Heart left ventricle (tissue), 13 donors: ENCODE measurements at regions not wholly inside any gene's neighbourhood (a gene's known extent, or its start where the extent isn't known, plus 50 kb on each side); places are given as distances from the start of the nearest gene placed in this dataset.

ENCODE experiments used
- POLR2A ChIP-seq, 2 donors: fragments of 450-650 bp; IDR thresholded peaks; one replicate each; pipeline ENCODE4 v1.6.1; 2017; ENCODE audit warnings: antibody characterized with exemption in 2 of 2, mild to moderate bottlenecking in 2 of 2, moderate library complexity in 2 of 2
- TF ChIP-seq, protein P1 (sequence below), 12 donors: fragments of 200-600 bp; sonication (generic) in 4 of 12; IDR thresholded peaks; one replicate each; pipeline versions ENCODE4 v1.5.0 to v1.8.0; 2018 to 2022; ENCODE audit warnings: antibody characterized with exemption in 12 of 12, mild to moderate bottlenecking in 5 of 12
- donor health status: ischemic (EF 13 %, LVEDD 7.1; RV severe dilation, severe dysfunction).
- donor health status: DM: no; HTN: yes; CAD: no.
- donor health status: DM: no; HTN: no; CAD: no.
- donor health status: ischemic (EF 25% LVEDD 6.9; RV normal size, moderate dysfunction).
- donor health status: ischemic (EF 25% LVEDD 5.7; RV mildly dilated, moderate dysfunction).
- donor health status: ischemic (EF 35%, LVEDD 5.7; RV mildly dilated, moderate dysfunction).
- donor health status: nonischemic (EF 11% LVEDD 7.7; RV severe dilation, severe dysfunction).
- donor health status: DM: yes; HTN: yes; CAD: no.
- donor health status: PGD.
- donor health status: ischemic (EF 29% LVEDD 5.4; RV normal size, mild dysfunction).
- donor health status: nonischemic (EF 23%, LVEDD 6.1; RV moderate dilation, normal function).

DNA sequence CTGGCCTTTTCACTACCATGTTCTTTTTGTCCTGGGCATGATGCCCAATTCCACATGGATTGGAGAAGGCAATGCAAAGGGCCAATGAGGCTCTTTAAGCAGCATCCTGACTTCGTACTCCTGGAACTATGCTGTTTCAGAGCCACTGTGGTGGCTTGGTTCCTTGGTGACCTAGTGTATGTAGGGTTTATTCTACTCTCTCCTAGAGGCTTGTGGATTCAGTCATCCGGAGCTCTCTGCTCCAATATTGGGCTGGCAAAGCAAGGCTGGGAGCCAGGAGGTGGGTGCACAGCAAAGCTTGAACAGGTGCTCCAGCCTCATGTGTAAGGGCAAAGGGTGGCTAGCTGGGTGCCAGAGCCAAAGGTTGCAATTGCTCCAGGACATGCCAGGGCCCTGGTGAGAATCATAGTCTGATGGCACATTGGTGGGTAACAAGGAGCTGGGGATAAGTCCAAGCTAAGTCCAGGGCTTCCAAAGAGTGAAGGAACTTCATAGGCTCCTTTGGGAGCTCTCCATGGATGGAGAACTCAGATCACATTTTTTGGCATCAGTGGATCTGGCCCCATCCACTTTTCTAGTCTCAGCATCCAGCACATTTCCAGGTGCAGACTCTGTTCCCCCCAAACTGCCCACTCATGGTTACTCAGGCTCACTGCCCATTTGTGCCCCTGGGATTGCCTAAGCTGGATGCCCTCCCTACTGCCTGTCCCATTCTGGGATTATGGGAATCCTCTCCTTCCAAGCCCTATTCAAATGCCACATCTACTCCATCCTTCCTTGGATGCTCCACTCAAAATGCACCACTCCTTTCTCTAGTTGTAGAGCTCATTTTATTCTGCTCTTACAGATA is 253.9 kb downstream of the EMP1 start:
- TF ChIP-seq, protein P1, sequence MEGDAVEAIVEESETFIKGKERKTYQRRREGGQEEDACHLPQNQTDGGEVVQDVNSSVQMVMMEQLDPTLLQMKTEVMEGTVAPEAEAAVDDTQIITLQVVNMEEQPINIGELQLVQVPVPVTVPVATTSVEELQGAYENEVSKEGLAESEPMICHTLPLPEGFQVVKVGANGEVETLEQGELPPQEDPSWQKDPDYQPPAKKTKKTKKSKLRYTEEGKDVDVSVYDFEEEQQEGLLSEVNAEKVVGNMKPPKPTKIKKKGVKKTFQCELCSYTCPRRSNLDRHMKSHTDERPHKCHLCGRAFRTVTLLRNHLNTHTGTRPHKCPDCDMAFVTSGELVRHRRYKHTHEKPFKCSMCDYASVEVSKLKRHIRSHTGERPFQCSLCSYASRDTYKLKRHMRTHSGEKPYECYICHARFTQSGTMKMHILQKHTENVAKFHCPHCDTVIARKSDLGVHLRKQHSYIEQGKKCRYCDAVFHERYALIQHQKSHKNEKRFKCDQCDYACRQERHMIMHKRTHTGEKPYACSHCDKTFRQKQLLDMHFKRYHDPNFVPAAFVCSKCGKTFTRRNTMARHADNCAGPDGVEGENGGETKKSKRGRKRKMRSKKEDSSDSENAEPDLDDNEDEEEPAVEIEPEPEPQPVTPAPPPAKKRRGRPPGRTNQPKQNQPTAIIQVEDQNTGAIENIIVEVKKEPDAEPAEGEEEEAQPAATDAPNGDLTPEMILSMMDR (IDR thresholded peaks at IDR 0.05): no peak
- TF ChIP-seq POLR2A (IDR thresholded peaks at IDR 0.05): no peak
